HFFc6 (cell line): ENCODE measurements at regions not wholly inside any gene's neighbourhood (a gene's known extent, or its start where the extent isn't known, plus 50 kb on each side); places are given as distances from the start of the nearest gene placed in this dataset.

Experiments
- DNase-seq: peaks from one replicate; pipeline ENCODE4 v3.0.0-alpha.2; 2018
- H3K27ac Mint-ChIP-seq: 2 replicates; pipeline ENCODE4 v1.8.0; 2020; ENCODE audit warnings: mild to moderate bottlenecking, mixed read lengths
- H3K27me3 Mint-ChIP-seq: 2 replicates; pipeline ENCODE4 v1.8.0; 2021; ENCODE audit warnings: mild to moderate bottlenecking, moderate library complexity, mixed read lengths; ENCODE audit not compliant: insufficient read depth
- H3K36me3 Mint-ChIP-seq: 2 replicates; pipeline ENCODE4 v1.8.0; 2021; ENCODE audit warnings: low read depth, mixed read lengths
- H3K4me1 Mint-ChIP-seq: 2 replicates; pipeline ENCODE4 v1.8.0; 2020; ENCODE audit warnings: low read depth, mixed read lengths
- H3K4me3 Mint-ChIP-seq: 2 replicates; pipeline ENCODE4 v1.8.0; 2020; ENCODE audit warnings: mild to moderate bottlenecking, moderate library complexity, mixed read lengths
- H3K9me3 Mint-ChIP-seq: 2 replicates; pipeline ENCODE4 v1.8.0; 2020; ENCODE audit warnings: mild to moderate bottlenecking, mixed read lengths
- CTCF ChIP-seq: fragments of 200-600 bp; sonication (generic); IDR thresholded peaks from 2 replicates; pipeline ENCODE4 v1.5.0; 2021; ENCODE audit warnings: antibody characterized with exemption, mild to moderate bottlenecking

GRCh38 chr20:47861116-47861515 is 75.8 kb upstream of the SULF2 start:
- no peak for DNase-seq
- H3K27me3 Mint-ChIP-seq: peaks cover 13% of the 10 kb centered on the region; the same call in 1 of the 2 replicates
- no peaks in the 10 kb centered on the region for H3K9me3 Mint-ChIP-seq
- H3K36me3 Mint-ChIP-seq: no peaks in the 10 kb centered on the region
- no peak overlapping the region for H3K27ac Mint-ChIP-seq
- no peak for TF ChIP-seq CTCF
- no peak overlapping the region for H3K4me3 Mint-ChIP-seq
- H3K4me1 Mint-ChIP-seq: no peaks in the 10 kb centered on the region

GRCh38 chr20:47860049-47860830 is 75.0 kb upstream of the SULF2 start:
- H3K4me3 Mint-ChIP-seq: no peak overlapping the region

GRCh38 chr20:47859278-47859677 is 74.0 kb upstream of the SULF2 start:
- H3K9me3 Mint-ChIP-seq: peaks cover 6% of the 10 kb centered on the region; the same call in 1 of the 2 replicates
- DNase-seq: no peak
- H3K4me1 Mint-ChIP-seq: no peaks in the 10 kb centered on the region
- peaks cover 15% of the 10 kb centered on the region for H3K27me3 Mint-ChIP-seq
- no peaks in the 10 kb centered on the region for H3K36me3 Mint-ChIP-seq
- TF ChIP-seq CTCF: no peak
- no peak overlapping the region for H3K27ac Mint-ChIP-seq
- H3K4me3 Mint-ChIP-seq: no peak overlapping the region

More at GRCh38 chr20:47860049-47860830, 75.0 kb upstream of the SULF2 start:
- no peaks in the 10 kb centered on the region for H3K36me3 Mint-ChIP-seq
- no peak for TF ChIP-seq CTCF
- H3K4me1 Mint-ChIP-seq: no peaks in the 10 kb centered on the region
- no peak overlapping the region for H3K27ac Mint-ChIP-seq
- no peak for DNase-seq
- H3K9me3 Mint-ChIP-seq: peaks cover under 1% of the 10 kb centered on the region; the same call in 1 of the 2 replicates
- peaks cover 11% of the 10 kb centered on the region; the same call in 1 of the 2 replicates for H3K27me3 Mint-ChIP-seq

- Mint-ChIP-seq H3K4me3 (no peak overlapping the region), H3K27ac (no peak overlapping the region), H3K4me1 (no peaks in the 10 kb centered on the region), H3K9me3 (peaks cover 6% of the 10 kb centered on the region; the same call in 1 of the 2 replicates), H3K27me3 (peaks cover 14% of the 10 kb centered on the region), H3K36me3 (no peaks in the 10 kb centered on the region)
- TF ChIP-seq CTCF: no peak
- no peak for DNase-seq
Observed at GRCh38 chr20:47857569-47858464, 72.5 kb upstream of the SULF2 start.

GRCh38 chr20:47857187-47857568 is 71.9 kb upstream of the SULF2 start:
- DNase-seq: no peak
- Mint-ChIP-seq H3K4me1 (no peaks in the 10 kb centered on the region), H3K27ac (no peak overlapping the region), H3K36me3 (no peaks in the 10 kb centered on the region), H3K4me3 (no peak overlapping the region), H3K27me3 (peaks cover 16% of the 10 kb centered on the region), H3K9me3 (peaks cover 6% of the 10 kb centered on the region; the same call in 1 of the 2 replicates)
- no peak for TF ChIP-seq CTCF
